CD14-positive monocyte (primary cell): ENCODE measurements at regions not wholly inside any gene's neighbourhood (a gene's known extent, or its start where the extent isn't known, plus 50 kb on each side); places are given as distances from the start of the nearest gene placed in this dataset.

ENCODE experiments used
- DNase-seq, 3 donors: peaks; one replicate each; pipeline ENCODE4 v3.0.0-alpha.2; 2011 to 2022
- H2AFZ ChIP-seq: 2 replicates; pipeline ENCODE4 v1.6.0; 2012; ENCODE audit warnings: mild to moderate bottlenecking, low read depth, low read length, inconsistent platforms; ENCODE audit not compliant: insufficient read depth, poor library complexity, severe bottlenecking
- H3K27ac ChIP-seq, 2 donors: 1 replicate in 1 of 2; 2 replicates in 1 of 2; pipeline ENCODE4 v1.5.1; 2012 to 2013; ENCODE audit warnings: low read length in 2 of 2, control low read depth in 1 of 2, inconsistent platforms in 1 of 2, low read depth in 1 of 2, mild to moderate bottlenecking in 1 of 2
- H3K27me3 ChIP-seq, 2 donors: one replicate each; pipeline versions ENCODE4 v1.6.0 to v1.6.1; 2011 to 2013; ENCODE audit warnings: low read length in 2 of 2; ENCODE audit not compliant: control insufficient read depth in 2 of 2, insufficient read depth in 2 of 2
- H3K36me3 ChIP-seq, 2 donors: replicated peaks in 1 of 2; 1 replicate in 1 of 2; 2 replicates in 1 of 2; pipeline versions ENCODE4 v1.5.1 to v1.6.1; 2012 to 2013; ENCODE audit warnings: low read length in 2 of 2, control low read depth in 1 of 2, inconsistent platforms in 1 of 2, mild to moderate bottlenecking in 1 of 2; ENCODE audit not compliant: insufficient read depth in 2 of 2, control insufficient read depth in 1 of 2
- H3K4me1 ChIP-seq, 2 donors: 1 replicate in 1 of 2; 2 replicates in 1 of 2; pipeline versions ENCODE4 v1.5.1 to v1.6.1; 2012 to 2013; ENCODE audit warnings: low read length in 2 of 2, control low read depth in 1 of 2, inconsistent platforms in 1 of 2, mild to moderate bottlenecking in 1 of 2, moderate library complexity in 1 of 2; ENCODE audit not compliant: insufficient read depth in 2 of 2, control insufficient read depth in 1 of 2
- H3K4me2 ChIP-seq: replicated peaks from 2 replicates; pipeline ENCODE3; 2012; ENCODE audit warnings: low read length, moderate library complexity, mild to moderate bottlenecking; ENCODE audit not compliant: poor library complexity, severe bottlenecking; ENCODE audit errors: extremely low read depth
- H3K4me3 ChIP-seq, 3 experiments: fragments of 200-600 bp in 1 of 3; sonication (generic) in 1 of 3; replicated peaks in 1 of 3; 1 replicate in 2 of 3; 2 replicates in 1 of 3; pipeline ENCODE4 v1.5.1; 2011 to 2013; ENCODE audit warnings: low read length in 3 of 3, mild to moderate bottlenecking in 3 of 3, control low read depth in 2 of 3, low read depth in 2 of 3, inconsistent platforms in 1 of 3, moderate library complexity in 1 of 3
- H3K79me2 ChIP-seq: 2 replicates; pipeline ENCODE4 v1.6.0; 2012; ENCODE audit warnings: mild to moderate bottlenecking, control low read depth, inconsistent platforms, low read length, moderate library complexity; ENCODE audit not compliant: insufficient read depth
- H3K9ac ChIP-seq: 2 replicates; pipeline ENCODE4 v1.6.0; 2017; ENCODE audit warnings: low read length, mild to moderate bottlenecking; ENCODE audit not compliant: insufficient read depth, poor library complexity, severe bottlenecking
- H3K9me3 ChIP-seq, 2 donors: replicated peaks in 1 of 2; 1 replicate in 1 of 2; 2 replicates in 1 of 2; pipeline versions ENCODE4 v1.5.1 to v1.6.1; 2012 to 2013; ENCODE audit warnings: low read length in 2 of 2, control low read depth in 1 of 2; ENCODE audit not compliant: control insufficient read depth in 1 of 2, insufficient read depth in 1 of 2
- H4K20me1 ChIP-seq: 2 replicates; pipeline ENCODE4 v1.6.0; 2012; ENCODE audit warnings: mild to moderate bottlenecking, low read length, control low read depth, moderate library complexity; ENCODE audit not compliant: insufficient read depth
- H3K27ac Mint-ChIP-seq, 7 donors: one replicate each; pipeline ENCODE4 v1.8.0; 2020; ENCODE audit warnings: mild to moderate bottlenecking in 7 of 7, mixed read lengths in 7 of 7, moderate library complexity in 6 of 7, inconsistent platforms in 2 of 7
- H3K27me3 Mint-ChIP-seq, 3 donors: one replicate each; pipeline ENCODE4 v1.8.0; 2021 to 2022; ENCODE audit warnings: low read depth in 3 of 3, mild to moderate bottlenecking in 3 of 3, mixed read lengths in 3 of 3, moderate library complexity in 3 of 3, inconsistent platforms in 1 of 3
- H3K36me3 Mint-ChIP-seq, 2 donors: one replicate each; pipeline ENCODE4 v1.8.0; 2020; ENCODE audit warnings: mixed read lengths in 2 of 2, inconsistent platforms in 1 of 2, mild to moderate bottlenecking in 1 of 2
- H3K4me1 Mint-ChIP-seq: one replicate; pipeline ENCODE4 v1.8.0; 2020; ENCODE audit warnings: mild to moderate bottlenecking, mixed read lengths
- H3K4me3 Mint-ChIP-seq, 2 donors: one replicate each; pipeline ENCODE4 v1.8.0; 2020; ENCODE audit warnings: mild to moderate bottlenecking in 2 of 2, mixed read lengths in 2 of 2, moderate library complexity in 1 of 2
- H3K9me3 Mint-ChIP-seq, 7 donors: one replicate each; pipeline ENCODE4 v1.8.0; 2020 to 2022; ENCODE audit warnings: mixed read lengths in 7 of 7, mild to moderate bottlenecking in 6 of 7, moderate library complexity in 6 of 7, inconsistent platforms in 2 of 7
- WGBS: methylation state at CpG from one replicate; pipeline ENCODE4 v1.1.5; 2013; ENCODE audit warnings: missing lambda C conversion rate; ENCODE audit not compliant: insufficient coverage; 5-methylcytosine and 5-hydroxymethylcytosine counted together
- intact Hi-C, 2 donors: fragments of 100-400 bp; cut with micrococcal nuclease; formaldehyde crosslinking; loops; one replicate each; pipeline versions ENCODE4 v1.15.0 to v1.15.1; 2023
- TF ChIP-seq, protein P1 (sequence below): fragments of 200-600 bp; IDR thresholded peaks from one replicate; pipeline ENCODE4 v1.8.0; 2022; ENCODE audit warnings: antibody characterized with exemption, mild to moderate bottlenecking

DNA sequence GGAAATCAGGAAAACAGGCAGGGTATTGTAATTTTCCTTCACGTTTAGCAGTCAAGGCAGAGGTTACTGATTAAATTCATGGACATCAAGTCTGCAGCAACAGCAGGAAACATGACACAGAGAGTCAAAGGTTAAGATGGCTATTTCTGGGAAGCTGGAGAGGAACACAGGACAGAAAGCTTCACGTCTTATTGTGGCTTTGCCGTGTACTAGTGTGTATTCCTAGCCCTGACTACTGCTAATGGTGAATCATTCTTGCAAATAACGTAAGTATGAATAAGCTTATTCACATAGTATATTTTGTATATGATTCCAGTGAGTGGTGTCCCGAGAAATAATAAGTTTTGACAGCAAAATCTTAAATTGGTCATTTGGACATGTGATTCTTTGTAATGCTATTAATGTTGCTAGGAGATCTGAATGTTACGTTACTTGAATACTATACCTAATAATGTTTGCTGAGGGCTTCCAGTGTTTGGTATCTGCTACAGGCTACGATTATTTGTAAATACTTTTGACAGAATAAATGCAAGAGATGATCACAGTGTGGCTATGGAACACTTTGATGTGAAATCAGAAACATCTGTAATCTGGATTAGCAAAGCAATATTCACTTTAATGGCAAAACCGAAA lies 77.4 kb downstream of the DISP1 start:
- H3K27ac ChIP-seq = no peak overlapping the region
- Mint-ChIP-seq H3K4me1 (no peaks in the 10 kb centered on the region), H3K36me3 (peaks cover 0 to 3% of the 10 kb centered on the region in 2 donors), H3K27ac (no peak overlapping the region), H3K9me3 (peaks cover 3 to 11% (median 7%) of the 10 kb centered on the region in 7 donors), H3K4me3 (no peak overlapping the region), H3K27me3 (no peaks in the 10 kb centered on the region)
- H3K4me1 ChIP-seq = no peaks in the 10 kb centered on the region
- no peaks in the 10 kb centered on the region for H3K27me3 ChIP-seq
- H3K9me3 ChIP-seq = peaks cover 0 to 16% of the 10 kb centered on the region in 2 donors
- no peak overlapping the region for H2AFZ ChIP-seq
- no peak overlapping the region for H3K4me3 ChIP-seq
- H3K9ac ChIP-seq = no peak overlapping the region
- TF ChIP-seq, protein P1, sequence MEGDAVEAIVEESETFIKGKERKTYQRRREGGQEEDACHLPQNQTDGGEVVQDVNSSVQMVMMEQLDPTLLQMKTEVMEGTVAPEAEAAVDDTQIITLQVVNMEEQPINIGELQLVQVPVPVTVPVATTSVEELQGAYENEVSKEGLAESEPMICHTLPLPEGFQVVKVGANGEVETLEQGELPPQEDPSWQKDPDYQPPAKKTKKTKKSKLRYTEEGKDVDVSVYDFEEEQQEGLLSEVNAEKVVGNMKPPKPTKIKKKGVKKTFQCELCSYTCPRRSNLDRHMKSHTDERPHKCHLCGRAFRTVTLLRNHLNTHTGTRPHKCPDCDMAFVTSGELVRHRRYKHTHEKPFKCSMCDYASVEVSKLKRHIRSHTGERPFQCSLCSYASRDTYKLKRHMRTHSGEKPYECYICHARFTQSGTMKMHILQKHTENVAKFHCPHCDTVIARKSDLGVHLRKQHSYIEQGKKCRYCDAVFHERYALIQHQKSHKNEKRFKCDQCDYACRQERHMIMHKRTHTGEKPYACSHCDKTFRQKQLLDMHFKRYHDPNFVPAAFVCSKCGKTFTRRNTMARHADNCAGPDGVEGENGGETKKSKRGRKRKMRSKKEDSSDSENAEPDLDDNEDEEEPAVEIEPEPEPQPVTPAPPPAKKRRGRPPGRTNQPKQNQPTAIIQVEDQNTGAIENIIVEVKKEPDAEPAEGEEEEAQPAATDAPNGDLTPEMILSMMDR = no peak
- no peak for DNase-seq
- intact Hi-C loops = no loop called here
- H3K36me3 ChIP-seq = no peaks in the 10 kb centered on the region
- H3K4me2 ChIP-seq = no peak overlapping the region
- WGBS = 89% methylated on average over 3 of the region's 8 CpGs
- no peaks in the 10 kb centered on the region for H4K20me1 ChIP-seq
- no peaks in the 10 kb centered on the region for H3K79me2 ChIP-seq

DNA sequence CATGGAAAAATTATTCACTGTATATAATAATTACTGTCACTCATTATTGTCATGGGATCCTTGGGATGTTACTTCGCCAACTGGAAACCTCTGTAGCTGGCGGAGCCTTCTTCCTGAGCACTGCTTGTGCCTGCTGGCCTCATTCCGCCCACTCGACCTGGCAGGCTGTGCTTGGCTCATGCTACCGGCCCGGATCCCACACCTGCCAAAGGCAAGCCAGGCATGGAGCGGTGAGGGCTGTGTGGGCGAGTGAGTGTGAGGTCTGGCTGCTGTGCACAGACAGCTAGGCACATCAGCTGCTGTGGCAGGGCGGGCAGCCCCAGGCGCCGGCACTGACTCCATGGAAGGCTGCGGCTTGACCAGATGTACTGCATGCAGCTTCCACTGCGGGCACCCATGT lies 78.4 kb downstream of the DISP1 start:
- no peak overlapping the region for H3K4me3 Mint-ChIP-seq
- Histone ChIP-seq H3K9me3 (peaks cover 0 to 16% of the 10 kb centered on the region in 2 donors), H3K9ac (no peak overlapping the region), H2AFZ (no peak overlapping the region), H3K79me2 (no peaks in the 10 kb centered on the region), H3K27ac (no peak overlapping the region), H3K4me3 (no peak overlapping the region), H3K27me3 (no peaks in the 10 kb centered on the region), H3K4me1 (no peaks in the 10 kb centered on the region), H4K20me1 (no peaks in the 10 kb centered on the region), H3K36me3 (no peaks in the 10 kb centered on the region), H3K4me2 (no peak overlapping the region)
- no peak for DNase-seq
- intact Hi-C loops = no loop called here
- H3K4me1 Mint-ChIP-seq = no peaks in the 10 kb centered on the region
- WGBS = 96% methylated on average over 13 of the region's 13 CpGs
- H3K27ac Mint-ChIP-seq = no peak overlapping the region
- H3K27me3 Mint-ChIP-seq = no peaks in the 10 kb centered on the region
- peaks cover 3 to 11% (median 7%) of the 10 kb centered on the region in 7 donors for H3K9me3 Mint-ChIP-seq
- TF ChIP-seq, protein P1 = no peak
- H3K36me3 Mint-ChIP-seq = peaks cover 0 to 3% of the 10 kb centered on the region in 2 donors
